H9 (cell line): ENCODE measurements at regions not wholly inside any gene's neighbourhood (a gene's known extent, or its start where the extent isn't known, plus 50 kb on each side); places are given as distances from the start of the nearest gene placed in this dataset.

ENCODE experiments used
- DNase-seq: peaks from one replicate; pipeline ENCODE4 v3.0.0-alpha.2; 2017
- H2AFZ ChIP-seq: one replicate; pipeline ENCODE4 v1.6.1; 2013; ENCODE audit warnings: mild to moderate bottlenecking, low read length, control low read depth, moderate library complexity
- H2AK5ac ChIP-seq: 2 replicates; pipeline ENCODE4 v1.6.1; 2013; ENCODE audit warnings: low read length, control low read depth, mixed read lengths; ENCODE audit not compliant: insufficient read length
- H2BK120ac ChIP-seq: one replicate; pipeline ENCODE4 v1.6.1; 2013; ENCODE audit warnings: low read depth, mild to moderate bottlenecking, low read length, control low read depth, inconsistent platforms; ENCODE audit not compliant: poor library complexity, severe bottlenecking
- H2BK12ac ChIP-seq: 2 replicates; pipeline ENCODE4 v1.6.1; 2013; ENCODE audit warnings: low read length, control low read depth, mixed read lengths, low read depth; ENCODE audit not compliant: insufficient read length
- H2BK15ac ChIP-seq: 2 replicates; pipeline ENCODE4 v1.6.1; 2013; ENCODE audit warnings: low read depth, low read length, control low read depth
- H2BK20ac ChIP-seq: one replicate; pipeline ENCODE4 v1.6.1; 2013; ENCODE audit warnings: low read depth, mild to moderate bottlenecking, low read length, control low read depth, inconsistent platforms; ENCODE audit not compliant: poor library complexity, severe bottlenecking
- H2BK5ac ChIP-seq: 2 replicates; pipeline ENCODE4 v1.6.1; 2013; ENCODE audit warnings: low read length, control low read depth, mixed read lengths; ENCODE audit not compliant: insufficient read length
- H3K14ac ChIP-seq: 2 replicates; pipeline ENCODE4 v1.6.1; 2013; ENCODE audit warnings: low read length, control low read depth; ENCODE audit not compliant: insufficient read depth
- H3K18ac ChIP-seq: 2 replicates; pipeline ENCODE4 v1.6.1; 2013; ENCODE audit warnings: low read depth, mild to moderate bottlenecking, mixed read lengths, low read length, control low read depth; ENCODE audit not compliant: insufficient read length
- H3K23ac ChIP-seq: 2 replicates; pipeline ENCODE4 v1.6.1; 2013; ENCODE audit warnings: low read length, control low read depth, mixed read lengths, low read depth; ENCODE audit not compliant: insufficient read length
- H3K23me2 ChIP-seq: 2 replicates; pipeline ENCODE4 v1.6.1; 2013; ENCODE audit warnings: low read depth, mild to moderate bottlenecking, mixed read lengths, low read length, control low read depth; ENCODE audit not compliant: insufficient read length, poor library complexity, severe bottlenecking
- H3K27ac ChIP-seq: 2 replicates; pipeline ENCODE4 v1.5.1; 2013; ENCODE audit warnings: low read length, control low read depth, mixed read lengths, low read depth; ENCODE audit not compliant: insufficient read length
- H3K27me3 ChIP-seq: 2 replicates; pipeline ENCODE4 v1.6.1; 2013; ENCODE audit warnings: low read length, control low read depth, inconsistent platforms; ENCODE audit not compliant: insufficient read depth
- H3K4ac ChIP-seq: 2 replicates; pipeline ENCODE4 v1.6.1; 2013; ENCODE audit warnings: low read depth, mild to moderate bottlenecking, control low read depth, inconsistent platforms, low read length, moderate library complexity
- H3K4me1 ChIP-seq: 2 replicates; pipeline ENCODE4 v1.6.1; 2013; ENCODE audit warnings: low read length, control low read depth, inconsistent platforms; ENCODE audit not compliant: insufficient read depth
- H3K4me2 ChIP-seq: 2 replicates; pipeline ENCODE4 v1.6.1; 2013; ENCODE audit warnings: low read length, control low read depth, mixed read lengths; ENCODE audit not compliant: insufficient read length, insufficient read depth
- H3K56ac ChIP-seq: 2 replicates; pipeline ENCODE4 v1.6.1; 2013; ENCODE audit warnings: low read depth, mild to moderate bottlenecking, mixed read lengths, low read length, control low read depth; ENCODE audit not compliant: insufficient read length
- H3K79me1 ChIP-seq: 2 replicates; pipeline ENCODE4 v1.6.1; 2013; ENCODE audit warnings: low read depth, mild to moderate bottlenecking, moderate library complexity, low read length, control low read depth, inconsistent platforms; ENCODE audit not compliant: insufficient read depth, poor library complexity, severe bottlenecking
- H3K79me2 ChIP-seq: 2 replicates; pipeline ENCODE4 v1.6.1; 2013; ENCODE audit warnings: low read length, control low read depth, inconsistent platforms; ENCODE audit not compliant: insufficient read depth
- H3K9ac ChIP-seq: 2 replicates; pipeline ENCODE4 v1.6.1; 2013; ENCODE audit warnings: low read length, control low read depth, mixed read lengths; ENCODE audit not compliant: insufficient read length; ENCODE audit errors: extremely low read depth
- H3K9me3 ChIP-seq: one replicate; pipeline ENCODE4 v1.6.1; 2013; ENCODE audit warnings: low read depth, low read length, inconsistent platforms; ENCODE audit not compliant: control insufficient read depth
- H3T11ph ChIP-seq: one replicate; pipeline ENCODE4 v1.6.1; 2013; ENCODE audit warnings: mild to moderate bottlenecking, low read length, control low read depth, inconsistent platforms
- H4K20me1 ChIP-seq: one replicate; pipeline ENCODE4 v1.6.1; 2013; ENCODE audit not compliant: control insufficient read depth, insufficient read length, insufficient read depth
- H4K5ac ChIP-seq: 2 replicates; pipeline ENCODE4 v1.6.1; 2013; ENCODE audit warnings: low read depth, mild to moderate bottlenecking, mixed read lengths, low read length, control low read depth; ENCODE audit not compliant: insufficient read length
- H4K8ac ChIP-seq: replicated peaks from 2 replicates; pipeline ENCODE4 v1.6.1; 2013; ENCODE audit warnings: low read length, control low read depth, mixed read lengths, low read depth; ENCODE audit not compliant: insufficient read length
- H4K91ac ChIP-seq: 2 replicates; pipeline ENCODE4 v1.6.1; 2013; ENCODE audit warnings: low read depth, mild to moderate bottlenecking, moderate library complexity, mixed read lengths, low read length, control low read depth; ENCODE audit not compliant: insufficient read length
- H3K27ac Mint-ChIP-seq, 3 experiments: 2 replicates in 2 of 3; 3 replicates in 1 of 3; pipeline ENCODE4 v1.8.0; 2020 to 2021; ENCODE audit warnings: mixed read lengths in 3 of 3, mild to moderate bottlenecking in 1 of 3, moderate library complexity in 1 of 3
- H3K27me3 Mint-ChIP-seq: 2 replicates; pipeline ENCODE4 v1.8.0; 2021; ENCODE audit warnings: low read depth, mild to moderate bottlenecking, moderate library complexity, mixed read lengths
- H3K36me3 Mint-ChIP-seq, 3 experiments: 2 replicates in 2 of 3; 3 replicates in 1 of 3; pipeline ENCODE4 v1.8.0; 2020 to 2021; ENCODE audit warnings: low read depth in 3 of 3, mixed read lengths in 3 of 3; ENCODE audit not compliant: insufficient read depth in 1 of 3
- H3K4me1 Mint-ChIP-seq, 2 experiments: 2 replicates each; pipeline ENCODE4 v1.8.0; 2020; ENCODE audit warnings: mixed read lengths in 2 of 2
- H3K4me3 Mint-ChIP-seq, 2 experiments: 2 replicates in 1 of 2; 3 replicates in 1 of 2; pipeline ENCODE4 v1.8.0; 2020 to 2021; ENCODE audit warnings: mild to moderate bottlenecking in 2 of 2, mixed read lengths in 2 of 2, moderate library complexity in 1 of 2
- H3K9me3 Mint-ChIP-seq, 2 experiments: 2 replicates in 1 of 2; 3 replicates in 1 of 2; pipeline ENCODE4 v1.8.0; 2020; ENCODE audit warnings: mild to moderate bottlenecking in 2 of 2, mixed read lengths in 2 of 2, moderate library complexity in 1 of 2
- WGBS: extraction: QIAGEN DNeasy Blood & Tissue Kit; methylation state at CpG from one replicate; pipeline ENCODE4 v1.1.7; 2013; ENCODE audit warnings: missing lambda C conversion rate, low lambda C conversion rate, mixed read lengths; ENCODE audit not compliant: insufficient read length; ENCODE audit errors: extremely low coverage; 5-methylcytosine and 5-hydroxymethylcytosine counted together
- TF ChIP-seq, protein P1 (sequence below): fragments of 200-600 bp; sonication (generic); conservative IDR thresholded peaks from 3 replicates; pipeline ENCODE4 v1.8.0; 2021; ENCODE audit warnings: antibody characterized with exemption, mild to moderate bottlenecking

GRCh38 chr11:103744496-103745153 is 291.8 kb upstream of the DDI1 start:
- no peak overlapping the region; a peak in 1 of 7 replicates for H3K27ac Mint-ChIP-seq
- no peak overlapping the region for H3K4me3 Mint-ChIP-seq
- Histone ChIP-seq H3K18ac (no peak overlapping the region), H3K79me2 (no peaks in the 10 kb centered on the region), H3K27me3 (no peaks in the 10 kb centered on the region), H3K4me1 (no peaks in the 10 kb centered on the region), H3K9me3 (no peaks in the 10 kb centered on the region), H4K8ac (no peak overlapping the region), H3K4ac (no peak overlapping the region), H3T11ph (no peak overlapping the region), H3K14ac (no peak overlapping the region), H3K56ac (no peak overlapping the region), H2AK5ac (no peak overlapping the region), H3K79me1 (no peaks in the 10 kb centered on the region), H4K5ac (no peak overlapping the region), H2BK20ac (no peak overlapping the region), H2BK12ac (no peak overlapping the region), H2BK15ac (no peak overlapping the region), H3K4me2 (no peak overlapping the region), H2AFZ (no peak overlapping the region), H4K91ac (no peak overlapping the region), H2BK5ac (no peak overlapping the region), H2BK120ac (no peak overlapping the region), H3K23ac (no peak overlapping the region), H3K9ac (no peak overlapping the region), H3K23me2 (no peaks in the 10 kb centered on the region), H3K27ac (no peak overlapping the region), H4K20me1 (no peaks in the 10 kb centered on the region)
- no peaks in the 10 kb centered on the region for H3K27me3 Mint-ChIP-seq
- H3K9me3 Mint-ChIP-seq: peaks cover 14 to 16% of the 10 kb centered on the region in 2 experiments
- DNase-seq: no peak
- no CpG with 5 or more reads among the region's 2 CpGs for WGBS
- H3K4me1 Mint-ChIP-seq: peaks cover 3% of the 10 kb centered on the region in 2 experiments
- H3K36me3 Mint-ChIP-seq: peaks cover 2 to 4% (median 3%) of the 10 kb centered on the region in 3 experiments; a peak in 3 of 7 replicates
- TF ChIP-seq, protein P1, sequence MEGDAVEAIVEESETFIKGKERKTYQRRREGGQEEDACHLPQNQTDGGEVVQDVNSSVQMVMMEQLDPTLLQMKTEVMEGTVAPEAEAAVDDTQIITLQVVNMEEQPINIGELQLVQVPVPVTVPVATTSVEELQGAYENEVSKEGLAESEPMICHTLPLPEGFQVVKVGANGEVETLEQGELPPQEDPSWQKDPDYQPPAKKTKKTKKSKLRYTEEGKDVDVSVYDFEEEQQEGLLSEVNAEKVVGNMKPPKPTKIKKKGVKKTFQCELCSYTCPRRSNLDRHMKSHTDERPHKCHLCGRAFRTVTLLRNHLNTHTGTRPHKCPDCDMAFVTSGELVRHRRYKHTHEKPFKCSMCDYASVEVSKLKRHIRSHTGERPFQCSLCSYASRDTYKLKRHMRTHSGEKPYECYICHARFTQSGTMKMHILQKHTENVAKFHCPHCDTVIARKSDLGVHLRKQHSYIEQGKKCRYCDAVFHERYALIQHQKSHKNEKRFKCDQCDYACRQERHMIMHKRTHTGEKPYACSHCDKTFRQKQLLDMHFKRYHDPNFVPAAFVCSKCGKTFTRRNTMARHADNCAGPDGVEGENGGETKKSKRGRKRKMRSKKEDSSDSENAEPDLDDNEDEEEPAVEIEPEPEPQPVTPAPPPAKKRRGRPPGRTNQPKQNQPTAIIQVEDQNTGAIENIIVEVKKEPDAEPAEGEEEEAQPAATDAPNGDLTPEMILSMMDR: no peak
